HepG2 (cell line): ENCODE measurements at regions not wholly inside any gene's neighbourhood (a gene's known extent, or its start where the extent isn't known, plus 50 kb on each side); places are given as distances from the start of the nearest gene placed in this dataset.

Experiments used
- ATAC-seq: fragments of 200-7000 bp; cut with Tn5 transposase; 3 replicates; pipeline ENCODE4 v1.9.1; 2020; ENCODE audit warnings: mild to moderate bottlenecking, moderate library complexity
- BruUV-seq: library from RNA; stranded (reverse); fragments of 400-500 nt; replicated peaks from 2 replicates; lab custom pipeline; 2021; lab: Mats Ljungman, UMichigan
- CTCF ChIA-PET: fragments of 300-600 bp; formaldehyde crosslinking; extraction: SDS; loops from one replicate; lab custom pipeline; 2021; ENCODE audit warnings: low total read pairs, inconsistent platforms, low intra/inter-chr PET ratio; lab: Yijun Ruan, JAX
- POLR2A ChIA-PET: fragments of 350-600 bp; sonication (Branson Sonifier 250); formaldehyde crosslinking; loops from one replicate; lab custom pipeline; 2020; ENCODE audit warnings: antibody characterized with exemption, inconsistent platforms; lab: Yijun Ruan, JAX
- DNase-seq: peaks from one replicate; pipeline ENCODE4 v3.0.0-alpha.2; 2015; ENCODE audit warnings: low spot score
- FAIRE-seq: peaks from 3 replicates; lab custom pipeline; 2011; peaks lifted over from hg19 to GRCh38; lab: Jason Lieb, UNC
- H2AFZ ChIP-seq: one replicate; pipeline ENCODE4 v1.6.1; 2011; ENCODE audit warnings: low read length, inconsistent platforms
- H3K27ac ChIP-seq: fragments of 300-600 bp; 3 replicates; pipeline ENCODE4 v1.8.0; 2011; ENCODE audit warnings: mixed run types, mild to moderate bottlenecking, mixed read lengths, low read length, inconsistent platforms; ENCODE audit not compliant: insufficient read depth; ENCODE audit errors: extremely low read length
- H3K27me3 ChIP-seq, 2 experiments: fragments of 200-600 bp in 1 of 2; 2 replicates in 1 of 2; 3 replicates in 1 of 2; pipeline versions ENCODE4 v1.6.0 to v1.8.0; 2011; ENCODE audit warnings: low read length in 2 of 2, mild to moderate bottlenecking in 2 of 2, moderate library complexity in 2 of 2, inconsistent platforms in 1 of 2; ENCODE audit not compliant: insufficient read depth in 2 of 2, control insufficient read depth in 1 of 2
- H3K36me3 ChIP-seq, 2 experiments: fragments of 200-600 bp in 1 of 2; replicated peaks in 1 of 2; 2 replicates in 1 of 2; 3 replicates in 1 of 2; pipeline versions ENCODE4 v1.5.1 to v1.8.0; 2011; ENCODE audit warnings: low read length in 2 of 2, inconsistent platforms in 1 of 2; ENCODE audit not compliant: insufficient read depth in 2 of 2, control insufficient read depth in 1 of 2
- H3K4me1 ChIP-seq: 2 replicates; pipeline ENCODE4 v1.5.1; 2012; ENCODE audit warnings: low read length, inconsistent platforms; ENCODE audit not compliant: insufficient read depth
- H3K4me2 ChIP-seq: 2 replicates; pipeline ENCODE4 v1.6.0; 2011; ENCODE audit warnings: low read depth, low read length, inconsistent platforms
- H3K4me3 ChIP-seq, 3 experiments: fragments of 200-600 bp in 1 of 3; sonication (generic), shearing (Covaris generic) in 1 of 3; replicated peaks in 1 of 3; 2 replicates each; pipeline ENCODE4 v1.5.1; 2011 to 2016; ENCODE audit warnings: low read length in 3 of 3, inconsistent platforms in 2 of 3, low read depth in 2 of 3, mild to moderate bottlenecking in 2 of 3, control low read depth in 1 of 3, mixed read lengths in 1 of 3; ENCODE audit not compliant: insufficient read depth in 1 of 3
- H3K79me2 ChIP-seq: one replicate; pipeline ENCODE4 v1.6.1; 2011; ENCODE audit warnings: low read length, inconsistent platforms; ENCODE audit not compliant: insufficient read depth
- H3K9ac ChIP-seq: 2 replicates; pipeline ENCODE4 v1.6.0; 2011; ENCODE audit warnings: mild to moderate bottlenecking, low read depth, low read length, inconsistent platforms; ENCODE audit not compliant: insufficient read depth
- H3K9me3 ChIP-seq: 2 replicates; pipeline ENCODE4 v1.5.1; 2012; ENCODE audit warnings: mild to moderate bottlenecking, low read length
- H4K20me1 ChIP-seq: 2 replicates; pipeline ENCODE4 v1.6.0; 2011; ENCODE audit warnings: inconsistent platforms, mild to moderate bottlenecking, low read length, moderate library complexity; ENCODE audit not compliant: insufficient read depth
- AKNA ChIP-seq: sonication (generic); formaldehyde crosslinking; IDR thresholded peaks from 2 replicates; pipeline ENCODE4 v1.4.0; 2020; ENCODE audit warnings: missing genetic modification reagents, borderline replicate concordance
- DDIT3 ChIP-seq: sonication (generic); formaldehyde crosslinking; IDR thresholded peaks from 2 replicates; pipeline ENCODE4 v1.4.0; 2020; ENCODE audit warnings: mild to moderate bottlenecking, missing genetic modification reagents
- MTA1 ChIP-seq: sonication (generic); formaldehyde crosslinking; IDR thresholded peaks from 2 replicates; pipeline ENCODE4 v1.4.0; 2020; ENCODE audit warnings: missing genetic modification reagents, mild to moderate bottlenecking, borderline replicate concordance
- PLSCR1 ChIP-seq: sonication (generic); formaldehyde crosslinking; IDR thresholded peaks from 2 replicates; pipeline ENCODE4 v1.5.0; 2020; ENCODE audit warnings: missing genetic modification reagents, mild to moderate bottlenecking, borderline replicate concordance
- RARA ChIP-seq: IDR thresholded peaks from 2 replicates; pipeline ENCODE4 v1.6.1; 2016; ENCODE audit warnings: missing genetic modification reagents, missing compliant biosample characterization
- SP4 ChIP-seq: sonication (generic); formaldehyde crosslinking; IDR thresholded peaks from 2 replicates; pipeline ENCODE4 v1.8.1; 2023; ENCODE audit warnings: mild to moderate bottlenecking, missing genetic modification reagents
- SYNCRIP ChIP-seq: fragments of 200-400 bp; formaldehyde crosslinking; IDR thresholded peaks from 2 replicates; pipeline ENCODE4 v1.6.1; 2018; ENCODE audit warnings: mild to moderate bottlenecking, low read depth, low read length; ENCODE audit not compliant: insufficient read depth
- TOPORS ChIP-seq: sonication (generic); formaldehyde crosslinking; IDR thresholded peaks from 2 replicates; pipeline ENCODE4 v1.8.0; 2023; ENCODE audit warnings: mild to moderate bottlenecking, missing genetic modification reagents
- ZIK1 ChIP-seq: sonication (generic); formaldehyde crosslinking; IDR thresholded peaks from 2 replicates; pipeline ENCODE4 v1.5.0; 2020; ENCODE audit warnings: mild to moderate bottlenecking, low read depth, missing genetic modification reagents, borderline replicate concordance
- ZNF10 ChIP-seq: sonication (generic); formaldehyde crosslinking; IDR thresholded peaks from 2 replicates; pipeline ENCODE4 v1.4.0; 2020; ENCODE audit warnings: mild to moderate bottlenecking, low read depth, missing genetic modification reagents, borderline replicate concordance
- ZNF567 ChIP-seq: sonication (generic); formaldehyde crosslinking; IDR thresholded peaks from 2 replicates; pipeline ENCODE4 v1.8.1; 2023; ENCODE audit warnings: mild to moderate bottlenecking, missing genetic modification reagents, borderline replicate concordance
- WGBS: methylation state at CpG from one replicate; pipeline ENCODE4 v1.1.6; 2017; ENCODE audit warnings: low lambda C conversion rate; 5-methylcytosine and 5-hydroxymethylcytosine counted together
- in situ Hi-C: cut with HindIII; loops from 2 replicates; pipeline ENCODE4 v1.10.0; 2017; ENCODE audit warnings: low pct_unique_long_range_greater_than_20kb; ENCODE audit not compliant: extremely low pct_ligation_motif_present
- intact Hi-C: fragments of 100-400 bp; cut with micrococcal nuclease; formaldehyde crosslinking; loops from one replicate; pipeline ENCODE4 v1.10.0; 2022; ENCODE audit not compliant: unreplicated experiment

GRCh38 chr3:59425371-59425770, 375.5 kb upstream of the CFAP20DC start:
- no peaks in the 10 kb centered on the region for H3K79me2 ChIP-seq
- ChIA-PET CTCF (no interaction called here), POLR2A (no interaction called here)
- TF ChIP-seq RARA (CRISPR knock-in tag), result peak; percentile 34; the same call in 1 of the 2 replicates
- TF ChIP-seq PLSCR1 (CRISPR knock-in tag), result no peak
- no peak for TF ChIP-seq ZNF10 (CRISPR knock-in tag)
- TF ChIP-seq MTA1 (CRISPR knock-in tag), result no peak
- no peak for ATAC-seq
- H3K4me1 ChIP-seq, result no peaks in the 10 kb centered on the region
- H3K4me3 ChIP-seq, result no peak overlapping the region
- no peak overlapping the region for H2AFZ ChIP-seq
- intact Hi-C loops (no loop called here), in situ Hi-C loops (no loop called here)
- 2% methylated on average over 8 of the region's 8 CpGs for WGBS
- H3K9ac ChIP-seq, result no peak overlapping the region
- H3K4me2 ChIP-seq, result no peak overlapping the region
- no peak overlapping the region for H3K27ac ChIP-seq
- no peaks in the 10 kb centered on the region for H3K9me3 ChIP-seq
- H4K20me1 ChIP-seq, result no peaks in the 10 kb centered on the region
- peaks cover 1 to 11% of the 10 kb centered on the region in 2 experiments; a peak in 2 of 5 replicates for H3K27me3 ChIP-seq
- H3K36me3 ChIP-seq, result no peaks in the 10 kb centered on the region
- no TSS peak for BruUV-seq
- FAIRE-seq, result no peak
- peak; percentile 3 for DNase-seq

GRCh38 chr3:59424268-59425010, 374.6 kb upstream of the CFAP20DC start:
- H3K4me1 ChIP-seq, result no peaks in the 10 kb centered on the region
- peaks cover 1 to 11% of the 10 kb centered on the region in 2 experiments; a peak in 2 of 5 replicates for H3K27me3 ChIP-seq
- no peaks in the 10 kb centered on the region for H4K20me1 ChIP-seq
- H3K79me2 ChIP-seq, result no peaks in the 10 kb centered on the region
- 28% methylated on average over 10 of the region's 10 CpGs for WGBS
- H3K9me3 ChIP-seq, result no peaks in the 10 kb centered on the region
- CTCF ChIA-PET, result no interaction called here
- H3K4me3 ChIP-seq, result no peak overlapping the region
- no peak for ATAC-seq
- POLR2A ChIA-PET, result no interaction called here
- no TSS peak for BruUV-seq
- H3K9ac ChIP-seq, result no peak overlapping the region
- intact Hi-C loops (no loop called here), in situ Hi-C loops (no loop called here)
- no peak overlapping the region for H2AFZ ChIP-seq
- H3K27ac ChIP-seq, result no peak overlapping the region
- no peaks in the 10 kb centered on the region for H3K36me3 ChIP-seq
- FAIRE-seq, result no peak
- H3K4me2 ChIP-seq, result no peak overlapping the region
- no peak for DNase-seq
- TF ChIP-seq TOPORS (CRISPR knock-in tag) (no peak), SYNCRIP (no peak), DDIT3 (CRISPR knock-in tag) (no peak), SP4 (no peak), AKNA (CRISPR knock-in tag) (no peak), ZIK1 (CRISPR knock-in tag) (no peak), ZNF567 (CRISPR knock-in tag) (no peak)
